ENCODE measurements at regions not wholly inside any gene's neighbourhood (a gene's known extent, or its start where the extent isn't known, plus 50 kb on each side); places are given as distances from the start of the nearest gene placed in this dataset.

DNA sequence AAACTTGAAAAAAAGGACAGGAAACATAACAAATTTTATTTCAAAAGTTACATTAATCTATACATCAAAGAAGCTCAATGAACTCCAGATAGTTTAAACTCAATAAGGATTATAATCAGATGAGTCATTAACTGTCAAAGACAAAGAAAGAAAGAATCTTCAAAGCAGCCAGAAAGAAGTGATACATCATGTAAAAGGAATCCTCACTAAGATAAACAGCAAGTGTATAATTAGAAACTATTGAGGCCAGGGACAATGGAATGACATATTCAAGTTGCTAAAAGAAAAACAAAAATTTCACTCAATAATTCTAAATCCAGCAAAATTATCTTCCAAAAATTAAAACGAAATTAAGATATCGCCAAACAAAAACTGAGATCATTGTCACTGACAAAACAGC, 161.6 kb upstream of the NWD2 start:
- TF ChIP-seq, protein P1, sequence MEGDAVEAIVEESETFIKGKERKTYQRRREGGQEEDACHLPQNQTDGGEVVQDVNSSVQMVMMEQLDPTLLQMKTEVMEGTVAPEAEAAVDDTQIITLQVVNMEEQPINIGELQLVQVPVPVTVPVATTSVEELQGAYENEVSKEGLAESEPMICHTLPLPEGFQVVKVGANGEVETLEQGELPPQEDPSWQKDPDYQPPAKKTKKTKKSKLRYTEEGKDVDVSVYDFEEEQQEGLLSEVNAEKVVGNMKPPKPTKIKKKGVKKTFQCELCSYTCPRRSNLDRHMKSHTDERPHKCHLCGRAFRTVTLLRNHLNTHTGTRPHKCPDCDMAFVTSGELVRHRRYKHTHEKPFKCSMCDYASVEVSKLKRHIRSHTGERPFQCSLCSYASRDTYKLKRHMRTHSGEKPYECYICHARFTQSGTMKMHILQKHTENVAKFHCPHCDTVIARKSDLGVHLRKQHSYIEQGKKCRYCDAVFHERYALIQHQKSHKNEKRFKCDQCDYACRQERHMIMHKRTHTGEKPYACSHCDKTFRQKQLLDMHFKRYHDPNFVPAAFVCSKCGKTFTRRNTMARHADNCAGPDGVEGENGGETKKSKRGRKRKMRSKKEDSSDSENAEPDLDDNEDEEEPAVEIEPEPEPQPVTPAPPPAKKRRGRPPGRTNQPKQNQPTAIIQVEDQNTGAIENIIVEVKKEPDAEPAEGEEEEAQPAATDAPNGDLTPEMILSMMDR (IDR thresholded peaks at IDR 0.05) = no peak
- TF ChIP-seq ZFX (IDR thresholded peaks at IDR 0.05; ENCODE audit: borderline replicate concordance) = no peak
